Liver (tissue), 8 donors: ENCODE measurements at regions not wholly inside any gene's neighbourhood (a gene's known extent, or its start where the extent isn't known, plus 50 kb on each side); places are given as distances from the start of the nearest gene placed in this dataset.

ENCODE experiments used
- DNase-seq: peaks from one replicate; pipeline ENCODE4 v3.0.0-alpha.2; 2017; ENCODE audit warnings: low spot score
- H3K27ac ChIP-seq, 2 donors: one replicate each; pipeline ENCODE4 v1.7.0; 2013; ENCODE audit warnings: inconsistent platforms in 2 of 2, low read length in 2 of 2, control low read depth in 1 of 2, low read depth in 1 of 2, mild to moderate bottlenecking in 1 of 2
- H3K27me3 ChIP-seq, 4 donors: one replicate each; pipeline versions ENCODE4 v1.6.1 to v1.7.0; 2013; ENCODE audit warnings: low read length in 3 of 4, inconsistent platforms in 1 of 4, mild to moderate bottlenecking in 1 of 4, moderate library complexity in 1 of 4; ENCODE audit not compliant: control insufficient read depth in 4 of 4, insufficient read depth in 4 of 4
- H3K36me3 ChIP-seq, 4 donors: one replicate each; pipeline versions ENCODE4 v1.6.1 to v1.7.0; 2013; ENCODE audit warnings: low read length in 3 of 4, mild to moderate bottlenecking in 3 of 4, low read depth in 1 of 4, moderate library complexity in 1 of 4; ENCODE audit not compliant: control insufficient read depth in 4 of 4, insufficient read depth in 3 of 4
- H3K4me1 ChIP-seq, 4 donors: one replicate each; pipeline versions ENCODE4 v1.6.1 to v1.7.0; 2013; ENCODE audit warnings: low read length in 3 of 4, mild to moderate bottlenecking in 3 of 4, moderate library complexity in 1 of 4; ENCODE audit not compliant: control insufficient read depth in 4 of 4, insufficient read depth in 4 of 4
- H3K4me3 ChIP-seq, 3 donors: one replicate each; pipeline versions ENCODE4 v1.6.1 to v1.7.0; 2013; ENCODE audit warnings: low read length in 3 of 3, control low read depth in 1 of 3, low read depth in 1 of 3, mild to moderate bottlenecking in 1 of 3
- H3K9ac ChIP-seq, 2 donors: one replicate each; pipeline ENCODE4 v1.7.0; 2013; ENCODE audit warnings: low read length in 2 of 2, mild to moderate bottlenecking in 2 of 2, moderate library complexity in 2 of 2, control low read depth in 1 of 2, low read depth in 1 of 2
- H3K9me3 ChIP-seq, 4 donors: one replicate each; pipeline versions ENCODE4 v1.6.1 to v1.7.0; 2013; ENCODE audit warnings: low read length in 3 of 4; ENCODE audit not compliant: control insufficient read depth in 4 of 4
- ATF3 ChIP-seq: IDR thresholded peaks from 2 replicates; pipeline ENCODE4 v1.6.1; 2016; ENCODE audit warnings: antibody characterized with exemption
- EGR1 ChIP-seq, 2 donors: IDR thresholded peaks; 2 replicates each; pipeline ENCODE4 v1.6.1; 2016 to 2018; ENCODE audit warnings: antibody characterized with exemption in 2 of 2, low read depth in 2 of 2
- FOXA1 ChIP-seq: IDR thresholded peaks from 2 replicates; pipeline ENCODE4 v1.6.1; 2016; ENCODE audit warnings: antibody characterized with exemption
- FOXA2 ChIP-seq: IDR thresholded peaks from 2 replicates; pipeline ENCODE4 v1.6.1; 2016; ENCODE audit warnings: antibody characterized with exemption
- GABPA ChIP-seq, 2 donors: IDR thresholded peaks in 1 of 2; conservative IDR thresholded peaks in 1 of 2; 2 replicates each; pipeline ENCODE4 v1.6.1; 2016; ENCODE audit warnings: antibody characterized with exemption in 2 of 2, mild to moderate bottlenecking in 1 of 2, moderate library complexity in 1 of 2
- HNF4A ChIP-seq, 2 donors: conservative IDR thresholded peaks; 2 replicates each; pipeline ENCODE4 v1.6.1; 2016; ENCODE audit warnings: antibody characterized with exemption in 2 of 2, mild to moderate bottlenecking in 2 of 2
- HNF4G ChIP-seq: IDR thresholded peaks from 2 replicates; pipeline ENCODE4 v1.6.1; 2016; ENCODE audit warnings: antibody characterized with exemption
- NR2F2 ChIP-seq: IDR thresholded peaks from 2 replicates; pipeline ENCODE4 v1.6.1; 2016; ENCODE audit warnings: antibody characterized with exemption
- RAD21 ChIP-seq, 2 donors: IDR thresholded peaks; 2 replicates each; pipeline ENCODE4 v1.6.1; 2016; ENCODE audit warnings: antibody characterized with exemption in 2 of 2, mild to moderate bottlenecking in 2 of 2
- RXRA ChIP-seq, 2 donors: IDR thresholded peaks; 2 replicates each; pipeline ENCODE4 v1.6.1; 2017 to 2018; ENCODE audit warnings: antibody characterized with exemption in 2 of 2, mild to moderate bottlenecking in 1 of 2
- SP1 ChIP-seq: IDR thresholded peaks from 2 replicates; pipeline ENCODE4 v1.6.1; 2018; ENCODE audit warnings: antibody characterized with exemption, mild to moderate bottlenecking
- TAF1 ChIP-seq: conservative IDR thresholded peaks from 2 replicates; pipeline ENCODE4 v1.6.1; 2016; ENCODE audit warnings: antibody characterized with exemption, mild to moderate bottlenecking
- YY1 ChIP-seq: IDR thresholded peaks from 2 replicates; pipeline ENCODE4 v1.6.1; 2016; ENCODE audit warnings: antibody characterized with exemption, mild to moderate bottlenecking
- WGBS: extraction: QIAGEN DNeasy Blood & Tissue Kit; methylation state at CpG from one replicate; pipeline ENCODE4 v1.1.7; 2013; 5-methylcytosine and 5-hydroxymethylcytosine counted together
- TF ChIP-seq, protein P1 (sequence below): IDR thresholded peaks from 2 replicates; pipeline ENCODE4 v1.6.1; 2016; ENCODE audit warnings: antibody characterized with exemption
- TF ChIP-seq, protein P2 (sequence below): fragments of 150-350 bp; IDR thresholded peaks from 2 replicates; pipeline ENCODE4 v1.5.1; 2017; ENCODE audit warnings: improper control_type of control experiment, low read depth, low read length; ENCODE audit not compliant: missing input control
- donor health status: healthy.
- donor health status: healthy.
- donor health status: healthy.
- donor health status: healthy.
- donor health status: healthy.

GRCh38 chr20:17856837-17857605 is 111.6 kb downstream of the SNX5 start:
- DNase-seq: no peak
- 96% methylated on average over 5 of the region's 5 CpGs for WGBS
- Histone ChIP-seq H3K36me3 (no peaks in the 10 kb centered on the region), H3K4me3 (no peak overlapping the region), H3K4me1 (peaks cover 19 to 43% (median 35%) of the 10 kb centered on the region in 4 donors), H3K27me3 (no peaks in the 10 kb centered on the region), H3K9me3 (no peaks in the 10 kb centered on the region), H3K27ac (no peak overlapping the region), H3K9ac (no peak overlapping the region)
- TF ChIP-seq GABPA (IDR thresholded peaks at IDR 0.05 in 1 of 2, conservative IDR thresholded peaks at IDR 0.05 in 1 of 2): no peak

DNA sequence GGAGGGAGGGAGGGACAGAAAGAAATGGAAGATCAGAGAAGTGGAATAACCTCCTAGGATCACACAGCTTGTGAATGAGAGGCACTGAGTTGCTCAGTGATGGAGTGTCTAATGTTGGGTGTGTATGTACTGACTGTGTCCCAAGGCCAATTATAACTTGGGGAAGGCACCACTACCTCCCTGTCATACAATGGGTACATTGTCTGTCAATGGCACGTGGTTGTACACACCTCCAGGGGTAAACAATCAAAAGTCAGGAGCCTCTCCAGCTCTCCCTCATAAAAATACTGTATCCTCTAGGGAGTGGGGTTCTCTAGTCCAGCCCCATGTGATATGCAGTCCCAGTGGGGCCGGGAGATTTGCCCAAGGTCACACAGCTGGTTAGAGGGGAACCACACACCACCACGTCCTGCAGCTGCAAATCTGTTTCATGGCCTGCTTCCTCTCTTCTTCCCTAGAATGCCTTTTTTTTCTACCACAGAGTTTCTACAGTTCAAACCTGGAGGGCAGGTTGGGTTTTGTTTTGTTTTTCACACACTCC is 112.5 kb downstream of the SNX5 start:
- WGBS: 60% methylated on average over 3 of the region's 3 CpGs
- Histone ChIP-seq H3K27me3 (no peaks in the 10 kb centered on the region), H3K4me1 (peaks cover 19 to 41% (median 34%) of the 10 kb centered on the region in 4 donors), H3K9me3 (no peaks in the 10 kb centered on the region), H3K36me3 (no peaks in the 10 kb centered on the region), H3K4me3 (no peak overlapping the region), H3K9ac (no peak overlapping the region), H3K27ac (no peak overlapping the region)
- DNase-seq: no peak
- no peak for TF ChIP-seq TAF1
- TF ChIP-seq, protein P1, sequence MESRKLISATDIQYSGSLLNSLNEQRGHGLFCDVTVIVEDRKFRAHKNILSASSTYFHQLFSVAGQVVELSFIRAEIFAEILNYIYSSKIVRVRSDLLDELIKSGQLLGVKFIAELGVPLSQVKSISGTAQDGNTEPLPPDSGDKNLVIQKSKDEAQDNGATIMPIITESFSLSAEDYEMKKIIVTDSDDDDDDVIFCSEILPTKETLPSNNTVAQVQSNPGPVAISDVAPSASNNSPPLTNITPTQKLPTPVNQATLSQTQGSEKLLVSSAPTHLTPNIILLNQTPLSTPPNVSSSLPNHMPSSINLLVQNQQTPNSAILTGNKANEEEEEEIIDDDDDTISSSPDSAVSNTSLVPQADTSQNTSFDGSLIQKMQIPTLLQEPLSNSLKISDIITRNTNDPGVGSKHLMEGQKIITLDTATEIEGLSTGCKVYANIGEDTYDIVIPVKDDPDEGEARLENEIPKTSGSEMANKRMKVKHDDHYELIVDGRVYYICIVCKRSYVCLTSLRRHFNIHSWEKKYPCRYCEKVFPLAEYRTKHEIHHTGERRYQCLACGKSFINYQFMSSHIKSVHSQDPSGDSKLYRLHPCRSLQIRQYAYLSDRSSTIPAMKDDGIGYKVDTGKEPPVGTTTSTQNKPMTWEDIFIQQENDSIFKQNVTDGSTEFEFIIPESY: no peak
- no peak for TF ChIP-seq FOXA2
- TF ChIP-seq RXRA (IDR thresholded peaks at IDR 0.05): no peak
- TF ChIP-seq HNF4G: no peak
- no peak for TF ChIP-seq HNF4A (conservative IDR thresholded peaks at IDR 0.05)
- TF ChIP-seq FOXA1: no peak
- TF ChIP-seq, protein P2, sequence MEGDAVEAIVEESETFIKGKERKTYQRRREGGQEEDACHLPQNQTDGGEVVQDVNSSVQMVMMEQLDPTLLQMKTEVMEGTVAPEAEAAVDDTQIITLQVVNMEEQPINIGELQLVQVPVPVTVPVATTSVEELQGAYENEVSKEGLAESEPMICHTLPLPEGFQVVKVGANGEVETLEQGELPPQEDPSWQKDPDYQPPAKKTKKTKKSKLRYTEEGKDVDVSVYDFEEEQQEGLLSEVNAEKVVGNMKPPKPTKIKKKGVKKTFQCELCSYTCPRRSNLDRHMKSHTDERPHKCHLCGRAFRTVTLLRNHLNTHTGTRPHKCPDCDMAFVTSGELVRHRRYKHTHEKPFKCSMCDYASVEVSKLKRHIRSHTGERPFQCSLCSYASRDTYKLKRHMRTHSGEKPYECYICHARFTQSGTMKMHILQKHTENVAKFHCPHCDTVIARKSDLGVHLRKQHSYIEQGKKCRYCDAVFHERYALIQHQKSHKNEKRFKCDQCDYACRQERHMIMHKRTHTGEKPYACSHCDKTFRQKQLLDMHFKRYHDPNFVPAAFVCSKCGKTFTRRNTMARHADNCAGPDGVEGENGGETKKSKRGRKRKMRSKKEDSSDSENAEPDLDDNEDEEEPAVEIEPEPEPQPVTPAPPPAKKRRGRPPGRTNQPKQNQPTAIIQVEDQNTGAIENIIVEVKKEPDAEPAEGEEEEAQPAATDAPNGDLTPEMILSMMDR: no peak
- no peak for TF ChIP-seq YY1
- no peak for TF ChIP-seq ATF3
- no peak for TF ChIP-seq EGR1 (IDR thresholded peaks at IDR 0.05; ENCODE audit: low read depth in 2 of 2)

DNA sequence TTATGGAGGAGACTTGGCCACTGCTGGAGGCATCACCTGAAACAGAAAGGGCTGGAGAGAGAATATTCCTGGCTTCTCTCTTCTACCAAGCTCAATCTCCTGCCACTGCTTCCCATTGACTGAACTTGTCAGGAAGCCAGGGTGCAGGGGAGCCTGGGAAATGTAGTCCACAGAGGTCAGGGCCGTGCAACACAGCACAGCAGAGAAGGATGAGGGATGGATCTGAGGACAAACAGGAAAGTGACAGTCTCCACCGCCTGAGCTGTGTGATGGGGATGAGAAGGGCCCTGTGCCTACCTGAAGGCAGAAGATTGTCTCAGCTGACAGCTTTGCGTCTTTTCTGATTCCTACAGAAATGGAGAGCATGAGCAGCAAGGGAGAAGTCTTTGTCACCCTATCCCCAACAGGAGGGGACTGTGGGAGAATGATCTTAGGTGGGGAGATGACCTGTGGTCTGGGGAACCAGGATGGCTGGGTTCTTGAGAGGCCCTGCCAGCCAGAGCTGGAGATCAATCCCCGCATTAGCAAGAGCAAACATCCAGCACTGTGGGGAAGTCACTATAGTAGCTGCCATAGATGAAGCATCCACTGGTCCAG is 114.2 kb downstream of the SNX5 start:
- TF ChIP-seq TAF1: no peak
- TF ChIP-seq HNF4A (conservative IDR thresholded peaks at IDR 0.05): peak in 1 of 2 donors; percentile 13
- TF ChIP-seq RXRA (IDR thresholded peaks at IDR 0.05): peak; percentile 56 to 61
- no peak for TF ChIP-seq EGR1 (IDR thresholded peaks at IDR 0.05; ENCODE audit: low read depth in 2 of 2)
- no peak for TF ChIP-seq SP1
- TF ChIP-seq FOXA1: no peak
- peak; percentile 27 to 63 for TF ChIP-seq RAD21 (IDR thresholded peaks at IDR 0.05)
- no peak for TF ChIP-seq NR2F2
- WGBS: 53% methylated on average over 4 of the region's 4 CpGs
- H3K9ac ChIP-seq: no peak overlapping the region
- peaks cover 9 to 25% (median 20%) of the 10 kb centered on the region in 4 donors for H3K4me1 ChIP-seq
- no peaks in the 10 kb centered on the region for H3K27me3 ChIP-seq
- no peak overlapping the region for H3K4me3 ChIP-seq
- no peak overlapping the region for H3K27ac ChIP-seq
- H3K36me3 ChIP-seq: no peaks in the 10 kb centered on the region
- H3K9me3 ChIP-seq: no peaks in the 10 kb centered on the region
- DNase-seq: peak; percentile 69
